Adrenal gland (tissue), 5 donors: ENCODE measurements at regions not wholly inside any gene's neighbourhood (a gene's known extent, or its start where the extent isn't known, plus 50 kb on each side); places are given as distances from the start of the nearest gene placed in this dataset.

Experiments used
- POLR2A ChIP-seq, 2 donors: fragments of 450-650 bp; IDR thresholded peaks; one replicate each; pipeline ENCODE4 v1.6.1; 2017; ENCODE audit warnings: antibody characterized with exemption in 2 of 2, mild to moderate bottlenecking in 2 of 2, moderate library complexity in 1 of 2
- TF ChIP-seq, protein P1 (sequence below), 6 experiments: fragments of 450-650 bp in 4 of 6; fragments of 200-600 bp in 2 of 6; sonication (generic) in 1 of 6; IDR thresholded peaks; 1 replicate in 5 of 6; 2 replicates in 1 of 6; pipeline versions ENCODE4 v1.5.1 to v1.8.0; 2016 to 2021; ENCODE audit warnings: antibody characterized with exemption in 6 of 6, mild to moderate bottlenecking in 2 of 6, moderate library complexity in 1 of 6
- donor health status: DM: no; HTN: no; CAD: no.

DNA sequence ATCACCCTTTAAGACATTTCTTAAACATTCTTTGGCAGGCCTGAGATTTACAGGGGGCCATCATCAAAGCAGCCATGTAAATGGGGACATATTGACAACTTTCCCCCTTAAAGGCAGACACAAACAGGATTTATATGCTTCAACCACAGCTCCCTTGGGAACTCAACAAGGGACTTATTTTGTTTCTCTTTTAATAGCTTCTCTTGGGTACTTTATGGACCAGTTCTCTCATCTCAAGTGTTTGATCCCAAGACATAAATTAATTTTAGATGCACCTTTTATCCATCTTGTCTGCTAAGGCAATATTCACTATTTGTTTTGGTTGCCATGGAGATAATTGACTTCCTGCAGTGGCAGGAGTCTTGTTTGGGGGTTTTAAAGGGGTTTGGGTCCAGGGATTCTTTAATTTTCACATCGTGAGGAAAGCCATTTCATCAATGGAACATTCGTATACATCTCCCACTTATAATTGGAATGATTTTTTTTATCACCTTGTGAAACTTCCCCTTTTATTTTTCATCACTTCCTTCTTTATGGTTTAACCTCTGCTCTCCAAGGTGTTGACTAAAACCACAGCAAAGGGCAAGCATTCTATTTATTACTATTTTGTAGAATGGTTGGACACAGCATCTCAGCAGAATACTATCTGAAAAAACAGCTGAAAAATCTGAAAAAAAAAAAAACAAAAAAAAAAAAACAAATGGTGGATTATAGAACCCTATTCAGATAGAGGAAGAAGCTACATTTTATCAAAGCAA lies 726.0 kb downstream of the DIAPH3 start:
- no peak for TF ChIP-seq POLR2A (IDR thresholded peaks at IDR 0.05)
- TF ChIP-seq, protein P1, sequence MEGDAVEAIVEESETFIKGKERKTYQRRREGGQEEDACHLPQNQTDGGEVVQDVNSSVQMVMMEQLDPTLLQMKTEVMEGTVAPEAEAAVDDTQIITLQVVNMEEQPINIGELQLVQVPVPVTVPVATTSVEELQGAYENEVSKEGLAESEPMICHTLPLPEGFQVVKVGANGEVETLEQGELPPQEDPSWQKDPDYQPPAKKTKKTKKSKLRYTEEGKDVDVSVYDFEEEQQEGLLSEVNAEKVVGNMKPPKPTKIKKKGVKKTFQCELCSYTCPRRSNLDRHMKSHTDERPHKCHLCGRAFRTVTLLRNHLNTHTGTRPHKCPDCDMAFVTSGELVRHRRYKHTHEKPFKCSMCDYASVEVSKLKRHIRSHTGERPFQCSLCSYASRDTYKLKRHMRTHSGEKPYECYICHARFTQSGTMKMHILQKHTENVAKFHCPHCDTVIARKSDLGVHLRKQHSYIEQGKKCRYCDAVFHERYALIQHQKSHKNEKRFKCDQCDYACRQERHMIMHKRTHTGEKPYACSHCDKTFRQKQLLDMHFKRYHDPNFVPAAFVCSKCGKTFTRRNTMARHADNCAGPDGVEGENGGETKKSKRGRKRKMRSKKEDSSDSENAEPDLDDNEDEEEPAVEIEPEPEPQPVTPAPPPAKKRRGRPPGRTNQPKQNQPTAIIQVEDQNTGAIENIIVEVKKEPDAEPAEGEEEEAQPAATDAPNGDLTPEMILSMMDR (IDR thresholded peaks at IDR 0.05), result no peak
